IMR-90 (cell line): ENCODE measurements at regions not wholly inside any gene's neighbourhood (a gene's known extent, or its start where the extent isn't known, plus 50 kb on each side); places are given as distances from the start of the nearest gene placed in this dataset.

ENCODE experiments used
- ATAC-seq: fragments of 200-7000 bp; cut with Tn5 transposase; 2 replicates; pipeline ENCODE4 v1.9.1; 2020; ENCODE audit warnings: low read depth, mild to moderate bottlenecking, moderate library complexity
- BruUV-seq: library from RNA; stranded (reverse); fragments of 400-500 nt; replicated peaks from 2 replicates; lab custom pipeline; 2021; lab: Mats Ljungman, UMichigan
- CTCF ChIA-PET: fragments of 300-600 bp; formaldehyde crosslinking; extraction: SDS; loops from one replicate; lab custom pipeline; 2021; ENCODE audit warnings: antibody characterized with exemption; lab: Yijun Ruan, JAX
- POLR2A ChIA-PET: fragments of 300-600 bp; sonication (Branson Sonifier 250); formaldehyde crosslinking; loops from one replicate; lab custom pipeline; 2022; ENCODE audit warnings: antibody characterized with exemption; ENCODE audit not compliant: unreplicated experiment; lab: Charles Lee
- DNase-seq: peaks from one replicate; pipeline ENCODE4 v3.0.0; 2013
- H2AFZ ChIP-seq: replicated peaks from 2 replicates; pipeline ENCODE3; 2013; ENCODE audit warnings: low read length, mild to moderate bottlenecking; ENCODE audit not compliant: poor library complexity
- H2AK5ac ChIP-seq: 2 replicates; pipeline ENCODE4 v1.6.1; 2013; ENCODE audit warnings: low read depth, low read length, inconsistent platforms
- H2AK9ac ChIP-seq: replicated peaks from 2 replicates; pipeline ENCODE3; 2013; ENCODE audit warnings: mild to moderate bottlenecking, low read depth, low read length, moderate library complexity; ENCODE audit not compliant: poor library complexity
- H2BK120ac ChIP-seq: 2 replicates; pipeline ENCODE4 v1.6.1; 2013; ENCODE audit warnings: low read depth, low read length, inconsistent platforms
- H2BK15ac ChIP-seq: 3 replicates; pipeline ENCODE4 v1.6.1; 2013; ENCODE audit warnings: low read depth, low read length, inconsistent platforms
- H2BK20ac ChIP-seq: 2 replicates; pipeline ENCODE4 v1.6.1; 2013; ENCODE audit warnings: low read depth, mild to moderate bottlenecking, inconsistent platforms, low read length, moderate library complexity
- H2BK5ac ChIP-seq: 2 replicates; pipeline ENCODE4 v1.6.1; 2013; ENCODE audit warnings: mild to moderate bottlenecking, low read depth, low read length, inconsistent platforms; ENCODE audit not compliant: poor library complexity, severe bottlenecking
- H3K14ac ChIP-seq: replicated peaks from 2 replicates; pipeline ENCODE4 v1.6.1; 2013; ENCODE audit warnings: low read depth, low read length, inconsistent platforms
- H3K18ac ChIP-seq: 2 replicates; pipeline ENCODE4 v1.6.1; 2013; ENCODE audit warnings: low read depth, low read length, control low read depth
- H3K23ac ChIP-seq: 2 replicates; pipeline ENCODE4 v1.6.1; 2013; ENCODE audit warnings: low read depth, low read length, inconsistent platforms
- H3K27ac ChIP-seq: 2 replicates; pipeline ENCODE4 v1.5.1; 2013; ENCODE audit warnings: mild to moderate bottlenecking, control low read depth, low read length; ENCODE audit not compliant: insufficient read depth
- H3K27me3 ChIP-seq: 2 replicates; pipeline ENCODE4 v1.6.1; 2013; ENCODE audit warnings: low read length; ENCODE audit not compliant: control insufficient read depth, insufficient read depth
- H3K36me3 ChIP-seq: 2 replicates; pipeline ENCODE4 v1.6.1; 2013; ENCODE audit warnings: low read length, mixed read lengths; ENCODE audit not compliant: control insufficient read depth, insufficient read depth
- H3K4ac ChIP-seq: 2 replicates; pipeline ENCODE4 v1.6.1; 2013; ENCODE audit warnings: low read depth, low read length, inconsistent platforms
- H3K4me1 ChIP-seq: 2 replicates; pipeline ENCODE4 v1.6.1; 2013; ENCODE audit warnings: low read length, mixed read lengths; ENCODE audit not compliant: control insufficient read depth, insufficient read depth
- H3K4me2 ChIP-seq: 2 replicates; pipeline ENCODE4 v1.6.1; 2013; ENCODE audit warnings: low read depth, mild to moderate bottlenecking, control low read depth, low read length, moderate library complexity
- H3K4me3 ChIP-seq: 2 replicates; pipeline ENCODE4 v1.5.1; 2013; ENCODE audit warnings: low read depth, mild to moderate bottlenecking, control low read depth, low read length, moderate library complexity; ENCODE audit not compliant: insufficient read depth
- H3K56ac ChIP-seq: 2 replicates; pipeline ENCODE4 v1.6.1; 2013; ENCODE audit warnings: low read length, inconsistent platforms; ENCODE audit not compliant: insufficient read depth; ENCODE audit errors: extremely low read depth
- H3K79me1 ChIP-seq, 2 experiments: 2 replicates each; pipeline ENCODE4 v1.6.1; 2013; ENCODE audit warnings: low read length in 2 of 2, inconsistent platforms in 1 of 2, low read depth in 1 of 2
- H3K9ac ChIP-seq: 2 replicates; pipeline ENCODE4 v1.6.1; 2013; ENCODE audit warnings: low read depth, low read length, control low read depth
- H3K9me1 ChIP-seq: 2 replicates; pipeline ENCODE4 v1.6.1; 2013; ENCODE audit warnings: low read length, inconsistent platforms; ENCODE audit not compliant: insufficient read depth
- H3K9me3 ChIP-seq: 2 replicates; pipeline ENCODE4 v1.6.1; 2013; ENCODE audit warnings: low read length; ENCODE audit not compliant: control insufficient read depth, insufficient read depth
- H4K20me1 ChIP-seq: 2 replicates; pipeline ENCODE4 v1.6.1; 2013; ENCODE audit warnings: low read length, inconsistent platforms; ENCODE audit not compliant: insufficient read depth
- H4K5ac ChIP-seq: 2 replicates; pipeline ENCODE4 v1.6.1; 2013; ENCODE audit warnings: mild to moderate bottlenecking, low read depth, low read length, control low read depth
- H4K8ac ChIP-seq, 2 experiments: 2 replicates each; pipeline ENCODE4 v1.6.1; 2013; ENCODE audit warnings: low read depth in 2 of 2, low read length in 2 of 2, control low read depth in 1 of 2, inconsistent platforms in 1 of 2
- H4K91ac ChIP-seq: 2 replicates; pipeline ENCODE4 v1.6.1; 2013; ENCODE audit warnings: low read depth, low read length, inconsistent platforms; ENCODE audit not compliant: insufficient read depth
- BHLHE40 ChIP-seq: fragments of 150-350 bp; IDR thresholded peaks from 2 replicates; pipeline ENCODE4 v1.6.1; 2016; ENCODE audit warnings: mild to moderate bottlenecking, low read depth, low read length
- CEBPB ChIP-seq: IDR thresholded peaks from 2 replicates; pipeline ENCODE4 v1.6.1; 2012; ENCODE audit warnings: low read depth, low read length, improper control_type of control experiment
- CHD1 ChIP-seq: IDR thresholded peaks from 2 replicates; pipeline ENCODE4 v1.6.1; 2012; ENCODE audit warnings: low read depth, low read length, improper control_type of control experiment
- CTCF ChIP-seq: conservative IDR thresholded peaks from 2 replicates; pipeline ENCODE4 v1.5.1; 2012; ENCODE audit warnings: mild to moderate bottlenecking, low read depth, low read length, improper control_type of control experiment
- FOS ChIP-seq: fragments of 150-350 bp; IDR thresholded peaks from 2 replicates; pipeline ENCODE4 v1.6.1; 2016; ENCODE audit warnings: low read depth, low read length
- MAFK ChIP-seq: IDR thresholded peaks from 2 replicates; pipeline ENCODE4 v1.6.1; 2012; ENCODE audit warnings: low read depth, low read length, improper control_type of control experiment
- MAZ ChIP-seq: IDR thresholded peaks from 2 replicates; pipeline ENCODE4 v1.6.1; 2012; ENCODE audit warnings: low read depth, mild to moderate bottlenecking, low read length, improper control_type of control experiment, moderate library complexity, borderline replicate concordance
- MXI1 ChIP-seq: IDR thresholded peaks from 2 replicates; pipeline ENCODE4 v1.6.1; 2012; ENCODE audit warnings: low read depth, mild to moderate bottlenecking, low read length, moderate library complexity, borderline replicate concordance
- NFE2L2 ChIP-seq: fragments of 150-350 bp; IDR thresholded peaks from 2 replicates; pipeline ENCODE4 v1.6.1; 2016; ENCODE audit warnings: low read depth, mild to moderate bottlenecking, low read length
- POLR2A ChIP-seq: IDR thresholded peaks from 2 replicates; pipeline ENCODE4 v1.6.1; 2012; ENCODE audit warnings: mild to moderate bottlenecking, low read depth, low read length
- RAD21 ChIP-seq: IDR thresholded peaks from 2 replicates; pipeline ENCODE4 v1.6.1; 2012; ENCODE audit warnings: low read length, improper control_type of control experiment
- RCOR1 ChIP-seq: IDR thresholded peaks from 2 replicates; pipeline ENCODE4 v1.6.1; 2012; ENCODE audit warnings: mild to moderate bottlenecking, low read length, improper control_type of control experiment; ENCODE audit not compliant: insufficient replicate concordance
- RFX5 ChIP-seq: IDR thresholded peaks from 2 replicates; pipeline ENCODE4 v1.8.0; 2012; ENCODE audit warnings: low read depth, mild to moderate bottlenecking, low read length, moderate library complexity
- SMC3 ChIP-seq: fragments of 150-350 bp; IDR thresholded peaks from 2 replicates; pipeline ENCODE4 v1.6.1; 2016; ENCODE audit warnings: low read depth, mild to moderate bottlenecking, antibody characterized with exemption, low read length, moderate library complexity
- USF2 ChIP-seq: fragments of 150-350 bp; IDR thresholded peaks from 2 replicates; pipeline ENCODE4 v1.6.1; 2017; ENCODE audit warnings: mild to moderate bottlenecking, antibody characterized with exemption, low read length, low read depth
- WGBS, 2 experiments: methylation state at CpG; one replicate each; pipeline versions ENCODE4 v1.1.5 to v1.1.7; 2013; ENCODE audit warnings: missing lambda C conversion rate in 2 of 2; ENCODE audit not compliant: insufficient read length in 1 of 2; ENCODE audit errors: extremely low coverage in 2 of 2; 5-methylcytosine and 5-hydroxymethylcytosine counted together
- dilution Hi-C: fragments of 300-500 bp; cut with HindIII; formaldehyde crosslinking; loops from one replicate; pipeline ENCODE4 v1.14.3; 2018; ENCODE audit warnings: low sequenced_read_pairs; ENCODE audit not compliant: unreplicated experiment
- in situ Hi-C: fragments of 300-500 bp; cut with MboI; formaldehyde crosslinking; loops from 3 replicates; pipeline ENCODE4 v1.14.3; 2019; ENCODE audit warnings: low sequenced_read_pairs, inconsistent platforms, mixed read lengths
- intact Hi-C: fragments of 100-400 bp; cut with micrococcal nuclease; formaldehyde crosslinking; loops from 2 replicates; pipeline ENCODE4 v1.10.0; 2022
- TF ChIP-seq, protein P1 (sequence below): fragments of 150-350 bp; IDR thresholded peaks from 2 replicates; pipeline ENCODE4 v1.6.1; 2016; ENCODE audit warnings: low read depth, mild to moderate bottlenecking, low read length, moderate library complexity, borderline replicate concordance

DNA sequence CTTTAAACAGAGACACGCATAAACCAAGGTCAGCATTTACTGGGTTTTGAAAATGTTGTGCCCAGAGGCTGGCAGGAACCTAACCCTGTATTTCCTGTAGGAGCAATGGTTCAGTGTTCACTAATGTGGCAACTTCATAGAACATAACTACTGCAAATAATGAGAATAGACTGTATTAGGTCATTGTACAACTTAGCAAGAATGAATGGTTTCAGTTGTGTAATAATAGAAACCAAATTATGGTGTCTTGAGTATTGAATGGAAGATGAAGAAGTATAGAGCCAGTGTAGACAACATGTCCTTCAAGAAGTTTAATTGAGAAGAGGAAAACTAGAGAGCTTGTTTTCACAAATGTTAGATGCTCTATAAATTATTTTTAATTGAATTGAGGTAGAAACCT, 172.5 kb downstream of the BUB3 start:
- H3K4me2 ChIP-seq = no peak overlapping the region
- no peak overlapping the region for H2BK15ac ChIP-seq
- no CpG with 5 or more reads among the region's 1 CpG for WGBS, 2 experiments
- H3K36me3 ChIP-seq = no peaks in the 10 kb centered on the region
- no peak overlapping the region for H2AK5ac ChIP-seq
- H4K20me1 ChIP-seq = no peaks in the 10 kb centered on the region
- H2BK5ac ChIP-seq = no peak overlapping the region
- BruUV-seq = no TSS peak
- no peak for TF ChIP-seq CEBPB
- TF ChIP-seq RAD21 = no peak
- TF ChIP-seq, protein P1, sequence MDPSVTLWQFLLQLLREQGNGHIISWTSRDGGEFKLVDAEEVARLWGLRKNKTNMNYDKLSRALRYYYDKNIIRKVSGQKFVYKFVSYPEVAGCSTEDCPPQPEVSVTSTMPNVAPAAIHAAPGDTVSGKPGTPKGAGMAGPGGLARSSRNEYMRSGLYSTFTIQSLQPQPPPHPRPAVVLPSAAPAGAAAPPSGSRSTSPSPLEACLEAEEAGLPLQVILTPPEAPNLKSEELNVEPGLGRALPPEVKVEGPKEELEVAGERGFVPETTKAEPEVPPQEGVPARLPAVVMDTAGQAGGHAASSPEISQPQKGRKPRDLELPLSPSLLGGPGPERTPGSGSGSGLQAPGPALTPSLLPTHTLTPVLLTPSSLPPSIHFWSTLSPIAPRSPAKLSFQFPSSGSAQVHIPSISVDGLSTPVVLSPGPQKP = no peak
- no peak for TF ChIP-seq BHLHE40
- TF ChIP-seq SMC3 = no peak
- TF ChIP-seq CTCF = no peak
- TF ChIP-seq MXI1 = no peak
- no peak for TF ChIP-seq MAFK
- TF ChIP-seq MAZ = no peak
- TF ChIP-seq NFE2L2 = no peak
- no peak for TF ChIP-seq USF2
- TF ChIP-seq CHD1 = no peak
- no peak for TF ChIP-seq RCOR1
- TF ChIP-seq FOS = no peak
- TF ChIP-seq POLR2A = no peak
- TF ChIP-seq RFX5 = no peak
- ATAC-seq (no peak), DNase-seq (no peak)
- H3K18ac ChIP-seq = no peak overlapping the region
- H2AK9ac ChIP-seq = no peak overlapping the region
- no peak overlapping the region for H3K14ac ChIP-seq
- H4K5ac ChIP-seq = no peak overlapping the region
- ChIA-PET CTCF (no interaction called here), POLR2A (no interaction called here)
- intact Hi-C loops (no loop called here), in situ Hi-C loops (no loop called here), dilution Hi-C loops (no loop called here)
- no peak overlapping the region for H3K4ac ChIP-seq
- H3K9ac ChIP-seq = no peak overlapping the region
- H2BK120ac ChIP-seq = no peak overlapping the region
- no peak overlapping the region for H2AFZ ChIP-seq
- no peak overlapping the region for H2BK20ac ChIP-seq
- H3K27me3 ChIP-seq = no peaks in the 10 kb centered on the region
- no peak overlapping the region for H4K91ac ChIP-seq
- no peaks in the 10 kb centered on the region for H3K9me1 ChIP-seq
- H4K8ac ChIP-seq = no peak overlapping the region
- H3K56ac ChIP-seq = no peak overlapping the region
- no peaks in the 10 kb centered on the region for H3K79me1 ChIP-seq
- no peak overlapping the region for H3K23ac ChIP-seq
- H3K4me1 ChIP-seq = no peaks in the 10 kb centered on the region
- no peak overlapping the region for H3K27ac ChIP-seq
- peaks cover 19% of the 10 kb centered on the region for H3K9me3 ChIP-seq
- no peak overlapping the region for H3K4me3 ChIP-seq
